GM23338 (cell line): ENCODE measurements at regions not wholly inside any gene's neighbourhood (a gene's known extent, or its start where the extent isn't known, plus 50 kb on each side); places are given as distances from the start of the nearest gene placed in this dataset.

Experiments
- CREB1 ChIP-seq: fragments of 250-450 bp; sonication (Bioruptor Pico); IDR thresholded peaks from 2 replicates; pipeline ENCODE4 v1.5.0; 2020; ENCODE audit warnings: low read depth, mild to moderate bottlenecking, moderate library complexity
- CTCF ChIP-seq, 2 experiments: fragments of 200-600 bp in 1 of 2; sonication (generic) in 1 of 2; conservative IDR thresholded peaks; 2 replicates each; pipeline versions ENCODE4 v1.5.1 to v1.6.1; 2016 to 2017; ENCODE audit warnings: antibody characterized with exemption in 2 of 2, low read depth in 2 of 2, mild to moderate bottlenecking in 2 of 2, moderate library complexity in 1 of 2
- ETS1 ChIP-seq: IDR thresholded peaks from 2 replicates; pipeline ENCODE4 v1.6.1; 2016; ENCODE audit warnings: antibody characterized with exemption
- EZH2 ChIP-seq: fragments of 200-600 bp; sonication (generic); IDR thresholded peaks from one replicate; pipeline ENCODE4 v1.8.0; 2017; ENCODE audit warnings: antibody characterized with exemption, mild to moderate bottlenecking, low read depth; ENCODE audit not compliant: unreplicated experiment
- EZH2phosphoT487 ChIP-seq: fragments of 200-600 bp; sonication (generic); IDR thresholded peaks from one replicate; pipeline ENCODE4 v1.8.1; 2018; ENCODE audit warnings: antibody characterized with exemption; ENCODE audit not compliant: unreplicated experiment
- JUNB ChIP-seq: IDR thresholded peaks from one replicate; pipeline ENCODE4 v1.6.1; 2016; ENCODE audit warnings: antibody characterized with exemption; ENCODE audit not compliant: unreplicated experiment
- NANOG ChIP-seq: IDR thresholded peaks from 2 replicates; pipeline ENCODE4 v1.6.1; 2016; ENCODE audit warnings: antibody characterized with exemption, borderline replicate concordance
- POLR2AphosphoS5 ChIP-seq: IDR thresholded peaks from 2 replicates; pipeline ENCODE4 v1.6.1; 2016; ENCODE audit warnings: antibody characterized with exemption, low read depth
- REST ChIP-seq: IDR thresholded peaks from one replicate; pipeline ENCODE4 v1.6.1; 2018; ENCODE audit warnings: antibody characterized with exemption; ENCODE audit not compliant: unreplicated experiment
- STAT1 ChIP-seq: IDR thresholded peaks from one replicate; pipeline ENCODE4 v1.6.1; 2016; ENCODE audit warnings: antibody characterized with exemption; ENCODE audit not compliant: unreplicated experiment
- ZNF114 ChIP-seq: fragments of 250-450 bp; sonication (Bioruptor Pico); IDR thresholded peaks from 2 replicates; pipeline ENCODE4 v1.5.0; 2020; ENCODE audit warnings: mild to moderate bottlenecking, moderate library complexity
- ZNF331 ChIP-seq: fragments of 250-450 bp; sonication (Bioruptor Pico); IDR thresholded peaks from 2 replicates; pipeline ENCODE4 v1.5.0; 2020; ENCODE audit warnings: low read depth, mild to moderate bottlenecking, moderate library complexity
- ZNF462 ChIP-seq: fragments of 250-450 bp; sonication (Bioruptor Pico); IDR thresholded peaks from 2 replicates; pipeline ENCODE4 v1.5.0; 2020; ENCODE audit warnings: mild to moderate bottlenecking, moderate library complexity

- TF ChIP-seq CTCF (conservative IDR thresholded peaks at IDR 0.05; ENCODE audit: low read depth in 2 of 2), result no peak
- TF ChIP-seq JUNB, result no peak
- no peak for TF ChIP-seq EZH2
- TF ChIP-seq EZH2phosphoT487, result no peak
- no peak for TF ChIP-seq POLR2AphosphoS5
- no peak for TF ChIP-seq ZNF114 (CRISPR knock-in tag)
- TF ChIP-seq REST, result no peak
- no peak for TF ChIP-seq ZNF331 (CRISPR knock-in tag)
- TF ChIP-seq STAT1, result no peak
- TF ChIP-seq NANOG, result no peak
- TF ChIP-seq ETS1, result no peak
- no peak for TF ChIP-seq CREB1 (CRISPR knock-in tag)
- TF ChIP-seq ZNF462 (CRISPR knock-in tag), result no peak
Measured at GRCh38 chr10:35950226-35950625, 308.1 kb upstream of the FZD8 start.
